ENCODE measurements at regions not wholly inside any gene's neighbourhood (a gene's known extent, or its start where the extent isn't known, plus 50 kb on each side); places are given as distances from the start of the nearest gene placed in this dataset.

- Histone ChIP-seq H3K36me3 (no peaks in the 10 kb centered on the region), H3K27ac (no peak overlapping the region), H3K4me3 (no peak overlapping the region), H3K9me3 (no peaks in the 10 kb centered on the region), H3K27me3 (peaks cover 0 to 52% (median 0%) of the 10 kb centered on the region in 4 donors), H3K4me1 (peaks cover 0 to 10% (median 6%) of the 10 kb centered on the region in 3 donors)
- WGBS, 2 donors, result 85 to 90% methylated on average over 2 of the region's 2 CpGs
- TF ChIP-seq POLR2A (IDR thresholded peaks at IDR 0.05) (no peak), CTCF (IDR thresholded peaks at IDR 0.05) (no peak)
- intact Hi-C loops (cut with DNase I), result no loop called here
- DNase-seq, result no peak
Observed at GRCh38 chr2:41902897-41903296, 144.9 kb upstream of the PKDCC start.

DNA sequence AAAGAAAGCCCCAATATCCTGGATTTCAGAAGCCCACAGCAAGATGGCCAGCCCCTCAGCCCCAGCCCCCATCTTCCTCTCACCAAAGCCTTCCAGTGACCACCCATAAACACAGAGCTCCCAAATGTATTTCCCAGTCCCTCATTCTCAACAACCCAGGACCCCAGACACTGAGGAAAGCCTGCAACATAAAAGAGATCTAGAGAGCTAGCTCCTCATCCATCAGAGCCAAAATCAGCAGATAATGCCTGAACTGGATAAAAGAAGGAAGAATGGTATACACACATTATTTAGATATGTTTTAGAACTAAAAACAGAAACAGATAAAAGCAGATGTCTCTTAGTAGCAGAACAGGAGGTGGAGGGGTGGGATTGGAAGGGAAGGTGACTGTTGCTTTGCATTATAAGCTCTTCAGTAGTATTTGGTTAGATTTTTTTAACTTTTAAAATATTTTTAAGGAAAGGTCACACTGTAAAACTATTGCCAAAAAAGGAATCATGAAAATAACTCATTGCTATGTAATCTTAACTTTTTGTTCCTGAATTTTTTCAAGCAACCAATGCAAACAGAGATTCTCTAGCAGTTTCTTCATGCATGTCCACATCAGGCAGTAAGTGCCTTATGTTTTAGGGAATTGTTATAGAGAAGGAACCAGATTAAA lies 144.2 kb upstream of the PKDCC start:
- intact Hi-C loops (cut with DNase I), result no loop called here
- Histone ChIP-seq H3K9me3 (no peaks in the 10 kb centered on the region), H3K36me3 (no peaks in the 10 kb centered on the region), H3K27ac (no peak overlapping the region), H3K4me1 (peaks cover 0 to 10% (median 6%) of the 10 kb centered on the region in 3 donors), H3K27me3 (peaks cover 0 to 52% (median 0%) of the 10 kb centered on the region in 4 donors), H3K4me3 (no peak overlapping the region)
- TF ChIP-seq POLR2A (IDR thresholded peaks at IDR 0.05) (no peak), CTCF (IDR thresholded peaks at IDR 0.05) (no peak)
- DNase-seq, result no peak

GRCh38 chr2:41904459-41904858 lies 143.4 kb upstream of the PKDCC start:
- intact Hi-C loops (cut with DNase I), result no loop called here
- peaks cover 0 to 57% (median 0%) of the 10 kb centered on the region in 4 donors for H3K27me3 ChIP-seq
- 48 to 94% methylated on average over 2 of the region's 2 CpGs for whole genome bisulfite sequencing, 2 donors

DNA sequence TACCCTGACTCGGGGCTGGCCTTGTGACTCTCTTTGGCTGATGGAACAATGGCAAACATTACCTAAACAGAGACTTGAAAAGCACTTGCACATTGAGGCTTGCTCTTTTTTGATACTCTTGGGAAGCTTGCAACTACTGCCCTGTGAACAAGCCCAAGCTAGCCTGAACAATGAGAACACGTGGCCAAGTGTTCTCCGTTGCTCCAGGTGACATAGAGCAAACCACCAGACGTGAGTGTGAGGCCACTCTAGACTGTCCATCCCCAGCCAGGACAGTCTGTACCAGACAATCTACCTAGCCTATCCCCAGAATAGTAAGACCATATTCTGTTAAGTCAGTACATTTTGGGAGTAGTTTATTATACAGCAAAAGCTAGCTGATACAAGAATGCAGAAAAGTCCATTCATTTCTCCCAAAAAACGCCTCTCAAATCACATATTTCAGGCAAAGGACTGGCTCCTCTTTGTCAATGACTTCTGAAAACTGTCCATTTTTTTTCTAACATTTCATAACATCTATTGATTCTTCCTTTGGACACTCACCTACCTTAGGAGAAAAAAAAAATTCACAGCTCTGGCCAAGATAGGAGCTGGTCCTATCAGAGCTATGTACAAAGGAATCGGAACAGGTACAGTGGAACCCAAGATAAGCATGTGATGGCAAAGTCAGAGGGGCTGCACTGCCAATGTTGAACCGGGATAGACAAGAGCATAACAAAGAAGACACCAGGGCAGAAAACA lies 142.1 kb upstream of the PKDCC start:
- Histone ChIP-seq H3K27ac (no peak overlapping the region), H3K27me3 (peaks cover 0 to 63% (median 0%) of the 10 kb centered on the region in 4 donors), H3K4me3 (no peak overlapping the region), H3K4me1 (peaks cover 0 to 10% (median 3%) of the 10 kb centered on the region in 3 donors), H3K9me3 (no peaks in the 10 kb centered on the region), H3K36me3 (no peaks in the 10 kb centered on the region)
- intact Hi-C loops (cut with DNase I), result no loop called here
- no peak for DNase-seq
- 48% methylated on average over 5 to 7 of the region's 7 CpGs for WGBS, 2 donors
- no peak for TF ChIP-seq POLR2A (IDR thresholded peaks at IDR 0.05)
- TF ChIP-seq CTCF (IDR thresholded peaks at IDR 0.05), result no peak

More at GRCh38 chr2:41904459-41904858, 143.4 kb upstream of the PKDCC start:
- TF ChIP-seq CTCF (IDR thresholded peaks at IDR 0.05), result no peak
- no peak for TF ChIP-seq POLR2A (IDR thresholded peaks at IDR 0.05)
- Histone ChIP-seq H3K4me1 (peaks cover 0 to 10% (median 4%) of the 10 kb centered on the region in 3 donors), H3K36me3 (no peaks in the 10 kb centered on the region), H3K27ac (no peak overlapping the region), H3K9me3 (no peaks in the 10 kb centered on the region), H3K4me3 (no peak overlapping the region)
- DNase-seq, result no peak

DNA sequence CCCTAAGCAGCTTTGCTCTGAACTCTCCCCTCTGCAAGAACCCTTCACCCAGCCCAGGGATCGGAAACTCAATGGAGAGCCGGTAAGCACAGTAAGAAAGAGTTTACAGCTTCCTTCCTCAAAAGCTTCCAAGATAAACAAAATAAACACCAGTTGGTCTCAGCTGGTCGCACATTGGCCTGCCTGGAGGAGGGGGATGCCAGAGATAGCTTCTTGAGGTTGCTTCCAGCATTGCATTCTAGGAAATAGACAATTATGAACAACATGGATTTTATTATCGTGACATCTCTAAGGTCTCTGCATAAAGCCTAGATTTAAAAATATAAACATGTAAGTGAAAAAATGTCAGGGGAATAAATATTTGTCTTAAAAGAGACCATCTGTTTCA lies 141.5 kb upstream of the PKDCC start:
- no peaks in the 10 kb centered on the region for H3K36me3 ChIP-seq
- H3K27ac ChIP-seq, result no peak overlapping the region
- H3K9me3 ChIP-seq, result no peaks in the 10 kb centered on the region
- intact Hi-C loops (cut with DNase I), result no loop called here
- H3K27me3 ChIP-seq, result peaks cover 0 to 59% (median 0%) of the 10 kb centered on the region in 4 donors
- DNase-seq, result no peak
- TF ChIP-seq POLR2A (IDR thresholded peaks at IDR 0.05) (no peak), CTCF (IDR thresholded peaks at IDR 0.05) (no peak)
- peaks cover 0 to 10% (median 3%) of the 10 kb centered on the region in 3 donors for H3K4me1 ChIP-seq
- WGBS, 2 donors, result 50 to 57% methylated on average over 4 of the region's 4 CpGs
- no peak overlapping the region for H3K4me3 ChIP-seq

Data from esophagus squamous epithelium (tissue), 5 donors.